GM19455 (cell line): ENCODE measurements at regions not wholly inside any gene's neighbourhood (a gene's known extent, or its start where the extent isn't known, plus 50 kb on each side); places are given as distances from the start of the nearest gene placed in this dataset.
"Not testable (repeated sequence)": the region's sequence is repeated elsewhere in the genome, so short reads cannot be mapped to it uniquely, and the experiment has no call there.

Experiments
- ATAC-seq: cut with Tn5 transposase; IDR thresholded peaks from one replicate; pipeline ENCODE4 v1.9.1; 2021; ENCODE audit not compliant: unreplicated experiment

DNA sequence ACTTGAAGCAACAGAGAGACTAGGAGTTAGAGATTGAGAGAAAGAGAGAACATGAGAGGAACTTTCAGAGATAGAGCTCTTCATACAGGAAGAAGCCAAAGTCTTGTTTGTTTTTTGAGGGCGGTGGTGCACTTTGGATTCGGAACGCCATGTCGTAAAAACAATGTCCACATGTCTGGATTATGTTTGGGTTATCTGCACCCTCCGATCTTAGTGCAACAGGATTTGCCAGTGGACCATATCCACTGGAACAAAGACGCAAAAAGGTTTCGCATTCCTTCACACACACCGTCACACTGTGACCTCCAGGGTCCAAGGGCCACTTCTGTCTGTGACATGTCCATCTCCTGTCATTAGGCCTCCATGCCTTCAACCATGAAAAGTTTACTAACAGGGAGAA lies 141.8 kb upstream of the ATP11B start:
- no peak for ATAC-seq

DNA sequence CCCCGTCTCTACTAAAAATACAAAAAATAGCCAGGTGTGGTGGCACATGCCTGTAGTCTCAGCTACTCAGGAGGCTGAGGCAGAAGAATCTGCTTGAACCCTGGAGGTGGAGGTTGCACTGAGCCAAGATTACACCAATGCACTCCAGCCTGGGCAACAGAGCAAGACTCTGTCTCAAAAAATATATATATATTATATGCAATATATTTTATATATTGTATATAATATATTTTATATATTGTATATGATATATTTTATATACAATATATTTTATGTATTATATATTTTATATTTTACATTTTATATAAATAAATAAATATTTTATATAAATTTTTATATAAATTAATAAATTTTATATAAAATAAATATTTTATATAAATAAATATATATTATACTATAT lies 140.2 kb upstream of the ATP11B start:
- ATAC-seq: not testable (repeated sequence)

DNA sequence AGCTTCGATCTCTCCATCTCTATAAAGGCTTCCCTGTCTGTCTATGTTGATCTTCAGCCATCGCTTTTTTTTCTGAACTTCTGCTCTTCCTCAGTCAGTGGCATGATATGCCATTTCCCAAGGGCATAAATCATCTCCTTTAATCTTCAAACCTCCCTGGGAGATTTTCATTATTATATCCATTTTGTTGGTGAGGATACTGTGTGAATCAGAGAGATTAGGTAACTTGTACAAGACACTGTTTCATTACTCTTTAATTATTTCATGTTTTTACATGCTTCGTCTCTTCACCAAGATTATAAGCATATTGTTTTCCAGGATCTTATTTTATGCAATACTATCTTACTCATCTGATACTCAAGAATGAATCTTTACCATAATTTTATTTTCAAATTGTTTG lies 124.8 kb upstream of the ATP11B start:
- no peak for ATAC-seq

DNA sequence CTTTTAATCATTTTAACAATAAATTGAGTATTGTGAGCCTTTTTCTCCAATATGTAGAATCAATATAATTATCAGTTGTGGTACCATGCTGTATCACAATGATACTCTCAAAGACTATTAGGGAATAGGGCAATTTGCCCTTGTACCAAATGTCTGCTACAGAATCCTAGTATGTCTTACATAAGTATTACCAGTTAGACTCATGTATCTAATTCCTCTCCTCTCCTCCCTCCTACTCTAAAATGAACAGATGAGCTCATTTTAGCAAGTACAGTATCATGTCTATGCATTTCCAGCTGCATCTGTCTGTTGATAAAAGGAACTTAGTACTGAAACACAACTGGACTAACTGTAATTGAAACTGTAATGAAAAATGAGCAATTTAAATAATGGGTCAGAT lies 124.3 kb upstream of the ATP11B start:
- no peak for ATAC-seq

DNA sequence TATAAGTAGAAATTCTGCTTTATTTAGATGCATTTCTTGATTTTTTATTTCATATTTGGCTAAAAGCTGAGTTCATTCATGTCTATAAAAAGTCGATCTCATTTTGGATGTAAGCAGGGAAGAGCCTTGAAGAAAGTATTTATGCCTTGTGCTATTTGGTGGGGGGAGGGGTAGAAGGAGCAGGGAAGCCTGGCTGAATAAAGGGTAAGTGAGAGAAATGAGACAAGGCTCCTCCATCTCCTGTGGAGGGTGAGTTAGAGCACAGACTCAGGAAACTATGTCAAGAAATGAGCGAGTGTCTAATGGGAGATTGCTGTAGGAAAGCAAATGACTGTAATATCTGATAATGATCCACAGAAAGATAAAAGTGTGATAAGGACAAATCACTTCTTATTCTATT lies 121.8 kb upstream of the ATP11B start:
- ATAC-seq: no peak

DNA sequence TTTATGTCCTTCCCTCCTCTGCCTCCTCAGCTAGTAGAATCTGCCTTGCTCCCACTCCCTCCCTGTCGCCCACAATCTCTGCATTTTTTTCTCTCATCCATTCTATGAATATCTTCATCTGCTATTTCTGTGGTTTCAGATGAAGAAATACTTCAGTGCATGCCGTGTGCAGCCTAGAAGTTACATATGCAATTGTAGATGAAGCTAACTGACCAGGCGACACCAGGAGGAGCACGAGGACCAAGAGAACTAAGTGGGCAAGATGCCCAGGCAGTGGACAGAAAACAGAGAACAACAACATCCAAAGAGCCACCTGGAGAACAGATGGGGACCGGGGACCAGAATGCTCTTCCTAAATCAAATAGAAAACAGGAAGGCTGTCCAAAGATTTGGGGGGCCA lies 121.4 kb upstream of the ATP11B start:
- no peak for ATAC-seq

DNA sequence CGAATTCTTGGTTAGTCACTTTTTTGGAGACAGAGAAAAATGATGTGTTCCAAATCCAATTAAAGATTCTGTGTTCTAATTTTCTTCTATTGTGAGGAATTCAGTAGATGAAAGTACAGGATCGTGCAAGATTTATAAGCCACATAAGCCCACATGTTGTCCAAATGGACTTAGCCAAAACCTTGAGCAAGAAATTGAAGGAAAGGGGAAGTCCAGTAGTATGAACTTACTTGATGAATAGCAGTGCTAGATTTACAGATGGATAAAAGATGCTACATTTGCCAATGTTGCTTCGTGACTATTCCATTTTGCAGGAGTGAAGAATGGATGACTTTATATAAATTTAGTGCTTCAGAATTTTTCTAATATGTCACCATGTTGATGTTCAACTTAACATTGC lies 120.0 kb upstream of the ATP11B start:
- ATAC-seq: no peak

DNA sequence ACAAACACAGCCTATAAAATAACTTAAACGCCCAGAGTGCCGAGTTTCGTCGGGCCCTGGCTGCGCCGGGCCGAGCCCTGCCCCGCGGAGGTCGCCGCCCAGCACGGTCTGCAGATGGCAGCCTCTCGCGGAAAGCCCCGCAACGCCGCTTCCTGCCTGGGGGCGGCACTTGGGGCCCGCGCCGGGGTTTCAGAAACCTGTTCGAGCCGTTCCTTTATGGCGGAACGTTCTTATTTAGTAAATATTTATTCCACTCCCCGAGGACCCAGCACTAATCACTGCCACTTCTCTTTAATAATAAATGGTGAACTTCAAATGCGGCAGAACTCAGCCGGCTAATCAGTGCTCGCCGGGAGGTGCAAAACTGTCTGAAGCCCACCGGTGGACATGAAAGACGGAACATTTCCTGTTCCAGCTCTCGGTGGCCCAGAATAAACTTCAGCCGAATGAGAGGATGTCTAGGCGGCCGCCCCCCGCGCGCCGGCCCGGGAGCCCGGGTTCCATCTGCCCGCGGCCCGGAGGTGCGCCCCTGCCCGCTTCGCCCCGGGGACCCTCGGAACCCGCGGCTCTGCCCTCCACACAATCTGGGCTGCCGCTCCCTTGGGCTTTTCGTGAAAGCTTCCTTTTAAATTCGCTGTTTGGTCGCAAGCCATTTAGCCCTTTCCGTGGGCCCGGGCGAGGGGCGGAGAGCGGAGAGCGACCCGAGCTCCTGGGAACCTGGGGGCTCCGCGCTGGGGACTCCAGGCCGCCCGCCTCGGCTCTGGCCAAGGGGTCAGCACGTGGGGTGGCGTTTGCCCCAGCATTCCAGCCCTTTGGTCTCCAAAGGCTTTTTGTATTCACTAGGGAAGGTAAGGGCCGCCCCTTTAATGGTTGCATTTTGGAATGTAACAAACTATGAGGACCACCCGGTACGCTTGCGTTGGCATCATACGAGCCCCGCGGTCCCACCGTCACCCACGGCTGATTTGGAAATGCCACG lies 110.8 kb upstream of the ATP11B start:
- peak; percentile 82 for ATAC-seq

DNA sequence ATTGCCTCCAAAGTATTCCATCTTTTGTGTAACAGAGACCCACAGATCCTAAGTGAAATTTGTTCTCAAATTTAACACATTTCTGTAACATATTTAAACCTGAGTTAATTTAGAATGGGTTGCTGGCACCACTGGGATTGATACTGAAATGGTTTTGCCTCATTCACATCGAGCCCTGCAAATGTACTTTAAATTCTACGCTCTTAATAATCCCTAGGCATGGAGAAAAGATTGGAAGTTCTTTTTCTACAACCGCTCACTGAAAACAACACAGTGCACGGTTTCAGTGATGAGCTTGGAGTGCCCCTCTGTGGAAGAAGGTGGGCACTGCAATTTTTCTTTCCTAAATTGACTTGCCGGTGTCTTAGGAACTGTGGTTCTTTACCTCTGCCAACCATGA lies 109.9 kb upstream of the ATP11B start:
- peak; percentile 65 for ATAC-seq

DNA sequence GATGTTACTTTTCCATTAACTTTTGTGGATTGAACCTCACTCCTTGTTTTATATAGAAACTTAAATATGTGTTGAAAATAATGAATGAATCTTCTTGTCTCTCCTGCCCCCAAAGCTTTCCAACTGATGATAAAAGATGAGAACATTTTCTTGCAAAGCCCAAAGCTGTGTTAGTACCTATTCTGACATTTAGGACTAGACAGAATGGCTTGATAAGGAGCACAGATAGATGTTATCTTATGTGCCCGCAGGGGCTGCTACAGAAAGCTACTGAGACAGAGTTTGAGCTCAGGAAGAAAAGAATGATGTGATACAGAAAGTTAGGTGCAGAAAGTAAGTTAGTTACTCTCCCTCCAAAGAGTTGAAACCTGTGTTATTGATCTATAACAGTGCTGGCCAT lies 109.4 kb upstream of the ATP11B start:
- peak; percentile 4 for ATAC-seq

DNA sequence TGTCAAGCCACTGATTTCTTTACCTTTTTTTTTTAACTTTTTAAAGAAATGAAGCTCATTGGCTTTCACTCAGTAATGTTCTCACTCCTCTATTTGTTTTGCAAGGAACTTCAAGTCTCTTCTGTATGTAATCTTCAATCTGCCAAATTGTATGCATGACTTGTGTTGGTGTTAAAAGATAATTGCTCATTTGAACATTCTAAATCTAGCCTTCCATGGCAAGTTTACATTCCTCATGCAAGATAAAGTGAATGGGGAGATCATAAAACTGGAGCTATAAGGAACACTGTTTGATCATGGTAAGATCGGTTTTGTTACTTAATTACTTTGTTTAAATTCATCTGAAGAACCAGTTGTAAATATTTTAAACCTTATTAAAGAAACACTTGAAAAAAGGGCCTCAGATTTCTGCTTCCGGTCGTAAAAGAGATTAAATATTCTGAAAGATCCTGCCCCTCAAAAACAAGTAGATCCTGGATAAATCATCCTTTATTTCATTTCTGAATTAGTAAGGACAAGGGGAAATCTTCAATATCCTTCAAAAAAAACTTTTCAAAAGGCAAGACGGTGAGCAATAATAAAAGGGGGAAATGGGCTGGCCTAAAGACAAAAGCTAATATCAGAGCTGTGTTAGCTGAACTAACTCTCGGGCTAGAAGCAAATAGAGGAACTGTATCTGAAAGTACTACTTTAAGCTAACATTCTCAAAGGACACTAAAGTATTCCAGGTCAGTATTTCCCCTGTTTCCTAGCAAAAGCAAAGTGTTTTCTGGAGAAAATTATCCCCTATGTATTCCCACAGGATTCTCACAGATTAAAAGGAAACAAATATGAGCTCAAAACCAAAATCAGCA lies 107.0 kb upstream of the ATP11B start:
- ATAC-seq: no peak

DNA sequence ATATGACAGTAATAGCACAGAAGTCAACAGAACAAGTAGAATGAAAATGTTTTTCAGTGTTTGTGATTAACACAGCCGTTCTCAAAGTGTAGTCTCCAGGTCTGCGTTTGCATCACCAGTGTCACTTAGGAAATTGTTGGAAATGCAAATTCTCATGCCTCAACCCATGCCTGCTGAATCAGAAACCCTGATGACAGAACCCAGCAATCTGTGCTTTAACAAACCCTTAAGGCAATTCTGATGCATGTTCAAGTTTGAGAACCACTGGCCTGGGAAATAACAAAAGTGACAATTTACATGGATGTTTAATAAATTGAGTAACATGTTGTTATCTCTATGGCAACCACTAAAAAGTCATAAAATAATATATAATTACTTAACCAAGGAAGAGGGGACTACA lies 103.1 kb upstream of the ATP11B start:
- ATAC-seq: no peak

DNA sequence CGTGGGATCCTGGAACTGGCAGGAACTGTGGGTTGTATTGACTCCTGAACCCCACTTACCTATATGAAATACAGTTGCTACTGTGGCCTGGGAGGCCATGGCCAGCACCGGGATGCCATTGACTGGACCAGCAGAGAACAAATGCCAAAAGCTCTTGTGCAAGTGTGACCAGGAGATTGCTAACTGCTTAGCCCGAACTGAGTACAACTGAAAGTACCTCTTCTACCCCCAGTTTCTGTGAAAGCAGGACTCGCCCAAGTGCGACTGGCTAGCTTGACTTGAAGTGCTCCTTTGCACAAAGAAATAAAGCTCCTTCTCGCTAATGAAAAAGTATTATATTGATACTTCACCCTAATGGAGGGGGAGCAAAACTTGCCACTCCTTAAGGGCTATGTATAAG lies 101.3 kb upstream of the ATP11B start:
- no peak for ATAC-seq

DNA sequence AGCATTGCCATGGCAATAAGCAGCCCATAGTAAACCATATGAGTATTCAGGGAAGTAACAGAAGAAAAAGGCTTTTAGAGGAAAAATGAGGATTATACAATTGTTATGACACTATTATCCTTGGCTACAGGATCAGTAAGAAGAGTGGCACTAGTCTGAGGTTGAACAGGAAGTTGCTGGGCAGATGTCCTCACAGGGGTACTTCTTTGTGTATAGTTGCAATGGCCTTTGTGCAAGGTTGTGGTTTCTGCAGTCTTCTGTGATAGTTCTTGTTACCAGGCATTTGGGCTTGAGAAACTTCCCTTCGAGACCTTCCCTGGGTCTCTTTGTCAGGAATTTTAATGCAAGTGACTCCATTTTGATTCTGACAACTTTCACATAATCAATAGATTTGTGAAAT lies 100.6 kb upstream of the ATP11B start:
- ATAC-seq: no peak

DNA sequence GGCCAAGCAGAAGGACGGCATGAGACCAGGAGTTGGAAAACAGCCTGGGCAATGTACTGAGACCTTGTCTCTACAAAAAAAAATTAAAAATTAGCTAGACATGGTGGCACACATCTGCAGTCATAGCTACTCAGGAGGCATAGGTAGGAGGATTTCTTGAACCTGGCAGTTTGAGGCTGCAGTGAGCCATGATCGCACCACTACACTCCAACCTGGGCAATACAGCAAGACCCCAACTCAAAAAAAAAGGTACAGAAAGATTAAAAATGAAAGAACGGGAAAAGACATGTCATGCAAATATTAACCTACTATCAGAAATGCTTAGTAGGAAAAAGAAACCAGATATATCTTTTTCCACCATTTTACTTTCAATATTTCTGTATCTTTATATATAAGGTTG lies 99.6 kb upstream of the ATP11B start:
- ATAC-seq: no peak

DNA sequence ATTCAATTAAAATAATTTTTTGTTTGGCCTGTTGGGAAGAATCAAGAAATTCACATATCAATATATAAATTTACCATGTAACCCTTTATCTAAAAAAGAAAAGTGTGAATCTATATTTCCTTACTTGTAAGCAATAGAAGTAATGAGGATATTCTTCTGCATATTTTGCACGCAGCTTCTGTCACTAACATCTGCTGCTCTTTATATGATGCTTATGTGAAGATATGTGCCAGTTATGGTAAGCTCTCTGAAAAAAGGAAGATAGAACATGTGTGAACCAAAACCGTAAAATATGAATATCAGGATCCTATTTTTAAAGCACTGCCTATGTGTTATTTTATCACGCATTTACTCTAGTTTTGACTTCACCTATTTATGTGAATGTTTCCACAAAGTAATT lies 96.4 kb upstream of the ATP11B start:
- no peak for ATAC-seq

DNA sequence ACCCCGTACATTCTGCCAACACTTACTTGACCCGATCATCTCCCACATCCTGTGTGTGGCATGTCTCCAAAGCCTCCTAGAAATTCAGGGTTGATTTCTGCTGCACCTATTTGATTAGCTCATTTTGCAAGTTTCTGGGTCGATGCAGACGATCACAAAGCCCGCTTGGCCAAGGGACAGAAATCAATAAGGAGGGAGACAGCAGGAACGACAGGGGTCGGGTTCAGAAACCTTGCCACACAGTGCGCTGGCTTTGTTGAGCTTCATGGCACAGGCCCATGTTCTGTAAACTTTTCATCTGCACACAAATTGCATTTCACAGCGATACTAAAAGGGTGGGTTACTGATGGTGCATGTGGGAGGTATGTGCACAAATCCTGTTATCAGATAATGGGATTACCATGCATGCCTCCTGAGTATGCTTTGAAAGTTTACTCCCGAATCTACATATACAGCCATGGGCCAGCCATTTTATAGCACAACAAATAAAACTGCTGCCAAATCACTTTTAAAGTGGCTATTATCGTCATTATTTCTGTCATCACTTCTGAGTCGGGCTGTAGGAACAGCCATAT lies 95.9 kb upstream of the ATP11B start:
- ATAC-seq: no peak

DNA sequence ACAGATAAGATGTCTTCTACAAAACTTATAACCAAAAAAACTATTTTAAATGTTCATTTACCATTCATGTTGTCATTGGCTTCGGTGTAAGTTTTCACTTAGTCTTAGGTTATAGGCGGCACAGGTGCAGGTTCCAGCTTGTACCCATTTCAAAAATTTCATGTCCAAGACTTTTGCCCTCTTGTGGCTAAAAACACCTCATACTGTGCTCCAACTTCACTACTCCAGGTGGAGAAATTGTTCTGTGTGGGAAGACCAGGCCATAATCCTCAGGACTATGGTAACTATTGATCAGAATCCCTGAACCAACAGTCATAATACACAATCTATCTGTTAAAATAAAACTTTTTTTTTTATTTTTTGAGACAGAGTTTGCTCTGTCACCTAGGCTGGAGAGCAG lies 95.2 kb upstream of the ATP11B start:
- no peak for ATAC-seq

DNA sequence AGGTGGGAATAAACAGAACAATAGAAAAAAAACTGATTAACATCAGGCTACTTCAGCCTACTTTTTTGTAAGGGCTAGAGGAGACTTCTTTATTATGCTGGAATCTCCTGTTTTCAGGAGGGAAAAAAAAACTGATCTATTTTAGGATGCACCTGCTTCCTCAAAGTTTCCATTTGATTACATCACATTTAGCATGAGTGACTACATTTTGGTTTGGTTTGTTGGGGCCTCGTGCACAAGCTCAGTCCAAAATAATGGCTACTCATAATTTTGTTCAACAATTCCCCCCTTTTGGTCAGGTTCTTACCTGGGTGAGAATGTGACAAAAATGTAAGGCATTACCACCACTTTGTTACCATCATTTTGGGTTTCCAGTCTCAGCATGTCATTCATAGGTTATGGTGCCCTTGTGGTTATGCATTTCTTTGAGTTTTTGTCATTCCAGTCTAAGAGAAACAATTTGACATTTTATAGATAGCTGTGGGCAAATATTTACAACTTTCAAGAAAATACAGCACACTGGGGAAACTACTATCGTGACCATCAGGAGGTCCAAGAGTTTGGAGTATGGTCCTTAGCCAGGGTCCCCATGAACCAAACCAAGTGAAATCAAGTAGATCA lies 93.6 kb upstream of the ATP11B start:
- no peak for ATAC-seq

DNA sequence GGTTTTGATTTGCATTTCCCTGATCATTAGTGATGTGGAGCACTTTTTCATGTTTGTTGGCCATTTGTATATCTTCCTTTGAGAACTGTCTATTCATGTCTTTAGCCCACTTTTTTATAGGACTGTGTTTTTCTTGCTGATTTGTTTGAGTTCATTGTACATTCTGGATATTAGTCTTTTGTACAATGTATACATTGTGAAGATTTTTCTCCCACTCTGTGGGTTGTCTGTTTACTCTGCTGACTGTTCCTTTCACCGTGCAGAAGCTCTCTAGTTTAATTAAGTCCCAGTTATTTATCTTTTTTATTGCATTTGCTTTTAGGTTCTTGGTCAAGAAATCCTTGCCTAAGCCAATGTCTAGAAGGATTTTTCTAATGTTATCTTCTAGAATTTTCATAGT lies 91.1 kb upstream of the ATP11B start:
- no peak for ATAC-seq

DNA sequence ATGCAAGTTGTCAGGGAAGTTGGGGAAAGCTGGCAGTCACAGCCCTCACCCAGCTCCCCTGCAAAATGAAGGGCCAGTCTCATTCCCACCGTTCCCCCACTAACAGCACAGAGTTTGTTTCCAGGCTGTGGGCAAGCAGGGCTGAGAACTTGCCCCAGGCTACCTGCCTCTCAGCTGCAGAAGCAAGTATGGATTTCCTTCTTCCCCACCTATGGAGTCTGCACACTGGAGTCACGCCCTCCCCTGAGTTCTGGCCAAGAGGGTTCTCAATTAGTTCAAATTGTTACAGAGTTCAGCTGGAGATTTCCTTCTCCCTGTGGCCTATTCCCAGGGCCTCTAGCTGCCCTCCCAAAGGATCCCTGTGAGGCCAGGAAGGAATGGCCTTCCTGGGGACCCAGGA lies 90.1 kb upstream of the ATP11B start:
- no peak for ATAC-seq
